A673 (cell line): ENCODE measurements at regions not wholly inside any gene's neighbourhood (a gene's known extent, or its start where the extent isn't known, plus 50 kb on each side); places are given as distances from the start of the nearest gene placed in this dataset.

Experiments used
- BruUV-seq: library from RNA; stranded (reverse); fragments of 400-500 nt; replicated peaks from 2 replicates; lab custom pipeline; 2021; lab: Mats Ljungman, UMichigan
- CTCF ChIA-PET: fragments of 300-600 bp; sonication (Branson Sonifier 250); formaldehyde crosslinking; loops from one replicate; lab custom pipeline; 2022; ENCODE audit warnings: antibody characterized with exemption; lab: Charles Lee
- POLR2A ChIA-PET: fragments of 300-600 bp; sonication (Branson Sonifier 250); formaldehyde crosslinking; loops from one replicate; lab custom pipeline; 2022; ENCODE audit warnings: antibody characterized with exemption; ENCODE audit not compliant: low non-redundant PET; lab: Charles Lee
- DNase-seq: peaks from one replicate; pipeline ENCODE4 v3.0.0-alpha.2; 2015; ENCODE audit warnings: low spot score
- H3K27ac ChIP-seq: fragments of 200-600 bp; sonication (generic); 2 replicates; pipeline ENCODE4 v1.5.1; 2016; ENCODE audit warnings: mixed run types, low read depth, mild to moderate bottlenecking, mixed read lengths, antibody characterized with exemption, low read length; ENCODE audit not compliant: poor library complexity, severe bottlenecking
- H3K27me3 ChIP-seq: fragments of 200-600 bp; sonication (generic); replicated peaks from 2 replicates; pipeline ENCODE4 v1.6.1; 2017; ENCODE audit warnings: mixed run types, low read depth, mild to moderate bottlenecking, mixed read lengths, antibody characterized with exemption, low read length; ENCODE audit not compliant: insufficient read depth, poor library complexity
- H3K36me3 ChIP-seq: fragments of 200-600 bp; sonication (generic); 2 replicates; pipeline ENCODE4 v1.6.1; 2016; ENCODE audit warnings: mixed run types, mild to moderate bottlenecking, mixed read lengths, antibody characterized with exemption, low read length; ENCODE audit not compliant: insufficient read depth, poor library complexity, severe bottlenecking
- H3K4me1 ChIP-seq: fragments of 200-600 bp; sonication (generic); 2 replicates; pipeline ENCODE4 v1.6.1; 2017; ENCODE audit warnings: mixed run types, mild to moderate bottlenecking, mixed read lengths, antibody characterized with exemption, low read length; ENCODE audit not compliant: insufficient read depth, poor library complexity, severe bottlenecking
- H3K4me3 ChIP-seq: fragments of 200-600 bp; sonication (generic); 2 replicates; pipeline ENCODE4 v1.5.1; 2016; ENCODE audit warnings: low read depth, mixed run types, mild to moderate bottlenecking, mixed read lengths, low read length; ENCODE audit not compliant: poor library complexity, severe bottlenecking
- H3K9me3 ChIP-seq: fragments of 200-600 bp; sonication (generic); 2 replicates; pipeline ENCODE4 v1.6.1; 2016; ENCODE audit warnings: mixed run types, low read depth, mild to moderate bottlenecking, mixed read lengths, antibody characterized with exemption, low read length; ENCODE audit not compliant: poor library complexity, severe bottlenecking
- CTCF ChIP-seq: fragments of 300-800, 200-600 bp; sonication (generic); conservative IDR thresholded peaks from 2 replicates; pipeline ENCODE4 v1.5.1; 2017; ENCODE audit warnings: low read depth, mild to moderate bottlenecking, antibody characterized with exemption, low read length, moderate library complexity, mixed read lengths
- EZH2 ChIP-seq: fragments of 200-600 bp; sonication (generic); IDR thresholded peaks from 2 replicates; pipeline ENCODE4 v1.6.1; 2017; ENCODE audit warnings: borderline replicate concordance, low read depth, mild to moderate bottlenecking, mixed read lengths, antibody characterized with exemption, low read length; ENCODE audit not compliant: poor library complexity, severe bottlenecking
- intact Hi-C: fragments of 100-400 bp; cut with micrococcal nuclease; formaldehyde crosslinking; loops from one replicate; pipeline ENCODE4 v1.10.0; 2022; ENCODE audit not compliant: unreplicated experiment

GRCh38 chr1:30248774-30249173, 474.6 kb downstream of the MATN1 start:
- ChIA-PET POLR2A (no interaction called here), CTCF (no interaction called here)
- Histone ChIP-seq H3K27me3 (no peaks in the 10 kb centered on the region), H3K9me3 (no peaks in the 10 kb centered on the region), H3K4me3 (no peak overlapping the region), H3K4me1 (peaks cover 67% of the 10 kb centered on the region), H3K36me3 (no peaks in the 10 kb centered on the region), H3K27ac (peak overlapping the region; percentile 100)
- DNase-seq = no peak
- intact Hi-C loops = no loop called here
- TF ChIP-seq CTCF (no peak), EZH2 (no peak)
- BruUV-seq = no TSS peak

- Histone ChIP-seq H3K4me3 (no peak overlapping the region), H3K27ac (peak overlapping the region; percentile 100), H3K27me3 (no peaks in the 10 kb centered on the region), H3K4me1 (peaks cover 66% of the 10 kb centered on the region), H3K36me3 (no peaks in the 10 kb centered on the region), H3K9me3 (no peaks in the 10 kb centered on the region)
- POLR2A ChIA-PET = no interaction called here
- CTCF ChIA-PET = no interaction called here
- intact Hi-C loops = no loop called here
- BruUV-seq = no TSS peak
- DNase-seq = no peak
- TF ChIP-seq EZH2 = no peak
- TF ChIP-seq CTCF = no peak
Measured at GRCh38 chr1:30248373-30248772, 475.0 kb downstream of the MATN1 start.

- TF ChIP-seq CTCF = no peak
- no peak for TF ChIP-seq EZH2
- intact Hi-C loops = no loop called here
- no peak for DNase-seq
- no peaks in the 10 kb centered on the region for H3K27me3 ChIP-seq
- no peaks in the 10 kb centered on the region for H3K36me3 ChIP-seq
- no peak overlapping the region for H3K4me3 ChIP-seq
- POLR2A ChIA-PET = no interaction called here
- H3K9me3 ChIP-seq = no peaks in the 10 kb centered on the region
- H3K4me1 ChIP-seq = peaks cover 60% of the 10 kb centered on the region
- CTCF ChIA-PET = no interaction called here
- no peak overlapping the region for H3K27ac ChIP-seq
- BruUV-seq = no TSS peak
Measured at GRCh38 chr1:30244801-30245200, 478.6 kb downstream of the MATN1 start.
